ENCODE measurements at regions not wholly inside any gene's neighbourhood (a gene's known extent, or its start where the extent isn't known, plus 50 kb on each side); places are given as distances from the start of the nearest gene placed in this dataset.

GRCh38 chr15:62619526-62619925 is 423.0 kb upstream of the TPM1 start:
- no peak for DNase-seq

GRCh38 chr15:62622775-62623174 is 419.8 kb upstream of the TPM1 start:
- DNase-seq = no peak

- DNase-seq = no peak
Measured at GRCh38 chr15:62624547-62625378, 417.8 kb upstream of the TPM1 start.

GRCh38 chr15:62625429-62626033 is 417.0 kb upstream of the TPM1 start:
- DNase-seq = peak; percentile 67

- no peak for DNase-seq
Measured at GRCh38 chr15:62626903-62627302, 415.6 kb upstream of the TPM1 start.

- DNase-seq = no peak
Measured at GRCh38 chr15:62631076-62631724, 411.3 kb upstream of the TPM1 start.

GRCh38 chr15:62636823-62637573 is 405.5 kb upstream of the TPM1 start:
- DNase-seq = no peak

DNA sequence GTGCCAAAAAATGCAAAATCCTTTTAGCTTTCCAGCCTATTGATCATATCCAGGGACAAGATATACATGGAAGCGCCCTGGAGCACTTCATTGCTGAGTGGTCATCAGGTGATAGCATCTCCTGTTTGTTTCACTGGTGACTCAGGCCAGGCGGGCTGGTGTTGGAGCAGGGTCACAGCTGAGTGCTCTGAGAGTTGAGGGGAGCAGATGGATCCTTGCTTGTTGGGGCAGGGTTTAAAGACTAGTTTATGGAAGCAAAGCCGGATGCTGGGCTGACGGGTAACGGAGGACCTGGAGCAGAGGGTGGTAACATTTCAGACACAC is 405.0 kb upstream of the TPM1 start:
- DNase-seq = no peak

DNA sequence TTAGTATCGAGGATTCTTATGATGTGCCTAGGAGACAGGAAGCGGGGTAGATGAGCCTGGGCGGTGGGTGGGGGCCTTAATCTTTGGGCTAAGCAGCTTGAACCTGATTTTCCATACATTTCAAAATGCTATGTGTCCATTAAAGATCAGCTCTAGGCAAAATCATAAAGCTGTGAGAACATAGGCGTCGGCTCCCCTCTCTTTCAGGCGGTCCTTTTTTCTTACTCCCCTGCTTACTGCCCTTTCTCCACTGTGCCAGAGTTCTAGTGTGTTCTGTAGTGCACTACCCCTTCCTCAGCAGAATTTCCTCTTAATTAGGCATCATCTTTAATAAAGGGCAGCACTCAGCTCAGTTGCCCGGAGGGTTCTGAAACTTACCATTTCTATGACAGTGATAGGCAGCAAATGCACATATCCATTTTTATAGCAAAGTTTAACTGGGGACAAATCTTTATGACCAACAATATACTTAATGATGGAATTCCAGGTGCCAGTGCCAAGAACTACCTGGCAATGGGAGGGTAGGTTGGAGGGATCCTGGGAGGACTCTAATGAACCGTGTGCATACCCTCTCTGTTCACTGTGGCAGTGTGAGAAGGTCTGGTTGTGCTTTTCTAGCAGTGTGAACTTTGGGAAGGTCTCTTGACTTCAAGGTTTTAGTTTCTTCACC is 404.5 kb upstream of the TPM1 start:
- no peak for DNase-seq

- no peak for DNase-seq
Measured at GRCh38 chr15:62639432-62639831, 403.1 kb upstream of the TPM1 start.

- no peak for DNase-seq
Measured at GRCh38 chr15:62639906-62640605, 402.5 kb upstream of the TPM1 start.

GRCh38 chr15:62641825-62642224 is 400.7 kb upstream of the TPM1 start:
- no peak for DNase-seq

DNA sequence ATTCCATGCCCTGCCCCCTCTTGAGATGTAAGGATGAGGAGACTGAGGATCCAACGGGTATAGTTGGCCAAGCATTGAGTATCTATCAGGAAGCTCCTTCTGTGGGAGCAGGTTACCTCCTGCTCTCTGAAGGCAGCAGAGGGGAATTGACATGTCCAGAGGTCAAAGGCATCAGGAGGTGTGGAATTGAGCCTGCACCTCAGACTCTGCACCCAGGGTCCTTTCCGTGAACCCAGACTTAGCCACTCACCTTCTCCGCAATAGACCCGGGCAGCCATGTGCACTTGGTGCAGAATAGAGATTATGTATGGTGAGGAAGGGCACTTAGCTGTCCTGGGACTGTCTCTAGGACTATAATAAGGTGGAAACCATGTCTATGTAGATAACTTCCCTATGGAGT is 399.0 kb upstream of the TPM1 start:
- DNase-seq = no peak

DNA sequence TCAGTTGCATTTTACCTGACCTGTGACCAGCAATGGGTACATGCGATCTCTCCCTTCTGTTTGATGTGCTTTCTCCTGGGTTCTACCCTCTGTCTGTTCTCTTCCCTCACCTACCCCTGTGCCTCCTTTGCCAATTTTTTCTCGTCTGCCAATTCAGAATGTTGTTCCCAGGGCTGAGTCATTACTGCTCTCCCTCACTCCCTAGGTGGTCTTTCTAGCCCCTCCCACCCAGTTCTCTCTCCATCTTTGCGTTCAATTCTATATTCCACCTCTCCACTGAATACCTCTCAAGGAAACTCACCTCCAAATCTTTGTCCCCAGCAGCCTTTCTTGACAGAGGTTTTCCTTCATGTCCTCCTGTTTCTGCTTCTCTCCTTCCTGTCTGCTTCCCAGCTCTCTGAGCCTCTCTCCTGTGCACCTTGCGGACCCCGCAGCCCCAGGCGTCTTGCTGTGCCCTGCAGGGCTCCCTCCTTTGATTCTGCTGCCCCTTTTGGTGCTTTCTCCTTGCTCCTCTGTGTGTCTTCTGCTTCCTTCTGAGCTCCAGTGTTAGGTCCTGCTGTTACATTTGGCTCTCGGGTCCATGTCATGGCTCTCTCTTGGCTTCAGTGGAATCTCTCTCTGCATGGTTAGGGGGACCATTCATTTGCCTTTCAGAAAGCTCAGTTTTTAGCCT is 398.2 kb upstream of the TPM1 start:
- DNase-seq = no peak

- DNase-seq = peak; percentile 58
Measured at GRCh38 chr15:62644889-62645742, 397.4 kb upstream of the TPM1 start.

DNA sequence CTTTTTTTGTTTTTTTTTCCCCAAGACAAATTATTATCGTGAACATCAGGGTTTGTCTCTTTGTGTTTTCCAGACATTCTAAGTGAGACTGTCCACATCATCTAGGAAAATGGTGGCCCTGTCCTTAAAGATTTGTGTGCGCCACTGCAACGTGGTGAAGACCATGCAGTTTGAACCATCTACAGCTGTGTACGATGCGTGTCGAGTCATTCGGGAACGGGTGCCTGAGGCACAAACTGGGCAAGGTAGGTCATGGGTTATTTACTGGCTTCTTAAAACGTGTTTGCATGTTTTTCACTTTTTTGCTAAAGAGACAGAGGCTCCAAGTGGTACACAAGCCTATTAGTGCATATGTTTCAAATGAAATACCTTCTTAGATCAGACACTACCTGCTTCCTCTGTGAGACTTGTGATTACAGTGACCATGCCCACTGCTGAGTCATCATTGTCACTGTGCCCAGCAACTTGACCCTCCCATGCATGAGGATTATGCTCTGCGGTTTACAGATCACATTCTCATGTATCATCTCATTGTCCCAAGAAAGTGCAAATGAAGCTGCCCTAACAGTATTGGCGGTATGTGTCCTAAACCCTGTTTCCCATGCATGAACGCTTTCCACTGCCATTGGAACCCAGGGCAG is 395.2 kb upstream of the TPM1 start:
- no peak for DNase-seq

DNA sequence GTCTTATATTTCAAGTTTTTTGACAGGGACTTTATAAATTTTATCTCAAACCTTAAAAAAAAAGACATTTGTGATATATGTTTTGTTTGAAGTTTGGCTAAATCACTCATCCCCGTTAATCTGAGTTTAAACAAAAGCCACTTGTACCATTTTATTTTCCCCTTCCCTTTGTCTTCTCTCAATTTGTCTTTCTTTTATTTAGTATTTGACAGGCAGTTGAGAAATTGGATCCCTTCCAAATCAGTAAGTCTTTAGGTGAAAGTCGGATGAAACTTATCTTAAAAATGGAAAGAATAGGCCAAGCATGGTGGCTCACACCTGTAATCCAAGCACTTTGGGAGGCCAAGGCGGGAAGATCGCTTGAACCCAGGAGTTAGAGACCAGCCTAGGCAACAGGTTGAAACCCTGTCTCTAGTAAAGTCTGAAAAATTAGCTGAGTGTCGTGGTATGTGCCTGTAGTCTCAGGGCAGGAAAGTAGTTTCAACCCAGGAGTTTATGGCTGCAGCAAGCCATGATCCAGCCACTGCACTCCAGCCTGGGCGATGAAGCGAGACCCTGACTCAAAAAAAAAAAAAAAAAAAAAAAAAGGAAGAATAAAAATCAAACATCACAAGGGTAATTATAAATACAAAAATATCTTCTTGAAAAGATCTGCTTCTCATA is 394.6 kb upstream of the TPM1 start:
- DNase-seq = no peak

DNA sequence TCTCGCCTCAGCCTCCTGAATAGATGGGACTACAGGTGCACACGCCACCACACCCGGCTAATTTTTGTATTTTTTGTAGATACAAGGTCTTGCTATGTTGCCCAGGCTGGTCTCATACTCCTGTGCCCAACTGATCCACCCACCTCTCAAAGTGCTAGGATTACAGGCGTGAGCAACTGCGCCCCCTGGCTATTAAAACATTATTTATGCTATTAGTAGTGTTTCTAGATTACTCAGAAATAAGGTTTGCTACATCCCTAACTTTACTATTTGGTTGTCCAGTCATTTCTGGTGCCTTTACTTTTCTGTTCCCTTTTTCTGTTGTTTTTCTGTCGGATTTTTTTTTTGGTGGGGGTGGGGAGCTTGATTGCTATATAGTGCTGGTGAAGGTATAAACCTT is 393.6 kb upstream of the TPM1 start:
- no peak for DNase-seq

DNA sequence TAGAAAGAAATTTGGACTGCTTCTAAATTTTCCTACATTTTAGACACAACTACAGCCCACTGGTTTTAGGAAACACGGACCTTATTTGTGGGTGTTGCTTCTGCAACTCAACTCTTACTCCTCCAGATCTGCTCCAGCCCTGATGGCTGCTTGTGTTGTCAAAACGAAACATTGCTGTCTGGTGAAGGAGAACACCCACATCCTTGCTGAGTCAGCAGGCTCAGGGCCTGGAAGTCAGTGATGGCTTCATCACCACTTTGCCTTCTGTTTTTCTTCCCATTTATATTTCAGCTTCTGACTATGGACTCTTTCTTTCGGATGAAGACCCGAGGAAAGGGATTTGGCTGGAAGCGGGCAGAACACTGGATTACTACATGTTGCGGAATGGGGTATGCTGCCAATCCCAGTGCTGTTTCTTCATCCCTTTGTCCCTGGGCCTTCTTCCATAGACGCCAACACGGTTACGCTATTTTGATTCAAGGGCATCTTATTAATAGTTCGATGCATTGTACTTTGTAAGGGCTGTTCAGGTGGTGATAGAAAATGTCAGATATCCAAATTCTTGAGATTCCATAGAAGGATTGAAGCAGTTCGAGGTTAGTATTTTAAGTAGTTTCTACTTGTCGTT is 392.6 kb upstream of the TPM1 start:
- no peak for DNase-seq
